CD4-positive, alpha-beta T cell treated with Interleukin-1 beta for 1 hour (primary cell): ENCODE measurements at regions not wholly inside any gene's neighbourhood (a gene's known extent, or its start where the extent isn't known, plus 50 kb on each side); places are given as distances from the start of the nearest gene placed in this dataset.
"Not testable (repeated sequence)": the region's sequence is repeated elsewhere in the genome, so short reads cannot be mapped to it uniquely, and the experiment has no call there.

ENCODE experiments used
- DNase-seq, 2 donors: peaks; one replicate each; pipeline ENCODE4 v3.0.0-alpha.2; 2020 to 2022

DNA sequence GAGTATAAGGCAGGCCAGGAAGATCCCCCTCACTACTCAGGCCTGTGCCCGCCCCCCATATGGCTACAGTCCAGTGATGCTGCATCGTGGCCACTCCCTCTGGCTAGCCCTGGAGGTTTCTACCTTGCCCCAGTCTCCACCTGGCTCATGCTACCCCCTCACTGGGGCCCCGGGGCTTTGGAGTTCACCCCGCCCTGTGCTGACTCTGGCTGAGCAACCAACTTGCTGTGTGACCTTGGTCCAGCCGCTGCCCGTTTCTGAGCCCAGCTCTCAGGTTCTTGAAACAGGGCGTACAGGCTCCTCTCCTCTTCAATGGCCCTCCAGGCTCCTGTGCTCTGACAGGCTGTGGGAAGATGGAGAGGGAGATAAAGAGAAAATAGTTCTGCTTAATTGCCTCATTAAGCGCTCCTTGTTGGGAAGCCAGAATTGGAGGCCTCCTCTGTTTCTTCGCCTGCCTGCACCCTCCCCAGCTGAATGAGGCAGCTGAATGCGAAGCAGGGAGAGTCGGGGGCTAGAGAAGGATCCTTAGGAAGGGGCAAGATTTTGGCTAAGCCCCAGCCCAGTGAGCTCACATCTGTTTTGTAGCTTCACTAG is 138.2 kb upstream of the NCOR2 start:
- no peak for DNase-seq

DNA sequence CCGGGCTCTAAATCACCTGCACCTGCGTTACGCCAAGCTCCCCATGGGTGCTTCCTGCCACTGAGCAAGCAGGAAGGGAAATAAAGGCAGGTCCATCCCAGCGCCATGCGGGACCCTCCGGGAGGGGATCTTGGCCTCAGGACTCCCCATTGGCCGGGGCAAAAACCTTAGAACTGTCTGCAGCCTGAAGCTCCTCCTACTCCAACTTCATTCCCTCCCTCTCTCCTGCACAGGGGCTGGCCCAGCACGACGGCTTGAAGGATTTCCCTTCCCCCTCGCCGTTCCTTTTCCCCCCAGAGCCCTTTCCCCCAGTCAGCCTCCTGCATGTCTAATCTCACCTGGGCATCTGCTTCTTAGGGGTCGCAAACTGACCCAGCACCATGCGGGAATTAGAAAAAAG is 137.2 kb upstream of the NCOR2 start:
- DNase-seq, result no peak

DNA sequence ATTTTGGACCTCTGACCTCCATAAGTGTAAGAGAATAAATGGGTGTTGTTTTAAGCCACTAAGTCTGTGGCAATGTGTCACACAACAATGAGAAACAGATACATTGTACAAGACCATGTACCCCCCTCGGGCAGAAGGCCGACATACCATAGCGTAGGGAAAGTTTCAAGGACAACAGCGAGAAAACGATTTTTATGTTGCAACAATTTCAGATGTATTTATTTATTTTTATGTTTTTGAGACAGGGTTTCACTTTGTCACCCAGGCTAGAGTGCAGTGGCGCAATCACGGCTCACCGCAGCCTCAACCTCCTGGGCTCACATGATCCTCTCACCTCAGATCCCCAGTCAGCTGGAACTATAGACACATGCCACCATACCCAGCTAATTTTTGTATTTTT is 136.4 kb upstream of the NCOR2 start:
- DNase-seq, result peak in 1 of 2 donors; percentile 32

DNA sequence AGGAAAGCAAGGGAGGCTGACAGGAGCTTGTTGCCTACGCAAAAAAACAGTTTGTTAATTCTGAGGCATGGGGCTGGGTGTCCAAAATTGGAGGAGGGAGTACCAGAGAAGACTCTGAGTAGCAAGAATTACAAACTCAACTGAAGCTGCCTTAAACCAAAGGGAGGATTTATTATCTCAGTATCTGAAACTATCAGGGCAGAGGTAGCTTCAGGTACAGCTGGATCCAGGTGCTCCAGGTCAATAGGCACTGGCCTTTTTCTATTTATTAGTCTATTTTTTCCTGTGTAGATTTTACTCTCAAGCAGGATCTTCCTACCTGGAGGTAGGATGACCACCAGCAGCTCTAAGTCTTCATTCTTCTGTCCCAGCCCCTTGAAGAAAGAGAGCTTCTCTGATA is 135.3 kb upstream of the NCOR2 start:
- no peak for DNase-seq

DNA sequence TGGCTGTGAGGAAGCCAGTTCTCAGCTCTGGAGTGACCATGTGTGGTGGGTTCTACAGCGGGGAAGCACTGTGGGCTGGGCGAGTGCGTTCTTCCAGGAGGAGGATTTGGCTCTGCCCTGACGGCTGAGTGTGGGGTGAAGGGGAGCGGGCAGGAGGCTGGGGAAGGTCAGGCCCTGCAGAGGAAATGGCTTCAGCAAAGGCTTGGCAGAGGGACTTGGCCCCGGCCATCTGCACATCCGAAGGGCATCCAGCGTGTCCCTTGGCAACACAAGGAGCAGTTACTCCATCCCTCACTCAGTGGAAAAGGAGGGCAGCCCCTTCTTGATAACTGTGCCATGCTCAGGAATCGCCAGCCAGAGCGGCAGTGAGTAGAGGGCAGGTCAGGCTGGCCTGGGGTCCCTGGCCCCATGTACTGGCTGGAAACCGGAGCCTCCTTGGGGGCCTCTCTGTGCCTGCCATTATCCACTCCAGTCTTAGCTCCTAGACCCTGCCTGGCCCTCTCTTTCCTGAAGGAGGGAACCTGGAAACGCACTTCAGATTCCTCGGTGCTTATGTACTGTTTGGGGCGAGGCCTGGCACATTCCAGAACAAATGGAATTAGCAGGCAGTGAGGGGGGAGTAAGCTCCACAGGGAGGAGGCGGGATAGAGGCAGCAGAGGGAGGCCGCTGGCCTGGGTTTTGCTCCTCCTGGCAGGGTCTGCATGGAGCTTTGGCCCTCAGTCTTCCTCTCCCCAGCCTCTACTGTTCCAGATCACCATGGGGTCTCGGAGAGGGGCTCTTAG is 133.6 kb upstream of the NCOR2 start:
- no peak for DNase-seq

DNA sequence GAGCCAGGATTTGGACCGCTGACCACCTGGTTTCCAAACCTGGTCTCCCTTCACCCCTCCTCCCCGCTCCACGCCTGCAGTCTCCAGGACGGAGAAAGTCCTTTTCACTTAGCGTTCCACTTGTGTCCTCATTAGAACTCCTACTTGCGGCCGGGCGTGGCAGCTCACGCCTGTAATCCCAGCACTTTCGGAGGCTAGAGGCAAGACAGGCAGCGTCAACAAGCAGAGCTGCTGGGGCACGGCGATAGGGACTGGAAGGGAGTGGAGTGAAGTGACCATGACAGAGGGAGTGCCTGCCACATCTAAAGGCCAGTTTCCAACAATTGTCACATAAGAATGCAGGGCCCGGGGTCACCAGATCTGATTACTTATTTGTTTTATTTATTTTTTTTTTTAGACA is 132.5 kb upstream of the NCOR2 start:
- DNase-seq, result no peak

DNA sequence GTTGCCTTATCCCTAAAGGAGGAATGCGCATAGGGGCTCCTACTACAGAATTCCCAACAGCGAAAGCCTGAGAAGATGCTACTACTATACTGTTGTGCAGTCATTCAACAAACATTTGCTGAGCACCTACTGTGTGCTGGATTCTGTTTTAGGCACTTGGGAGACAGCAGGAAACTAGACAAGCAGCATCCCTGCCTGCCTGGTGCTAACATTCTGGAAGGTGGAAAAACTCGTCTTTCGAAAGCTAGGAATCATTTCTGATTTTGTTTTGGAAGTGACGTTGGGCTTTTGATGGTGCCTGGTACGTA is 131.5 kb upstream of the NCOR2 start:
- DNase-seq, result no peak

DNA sequence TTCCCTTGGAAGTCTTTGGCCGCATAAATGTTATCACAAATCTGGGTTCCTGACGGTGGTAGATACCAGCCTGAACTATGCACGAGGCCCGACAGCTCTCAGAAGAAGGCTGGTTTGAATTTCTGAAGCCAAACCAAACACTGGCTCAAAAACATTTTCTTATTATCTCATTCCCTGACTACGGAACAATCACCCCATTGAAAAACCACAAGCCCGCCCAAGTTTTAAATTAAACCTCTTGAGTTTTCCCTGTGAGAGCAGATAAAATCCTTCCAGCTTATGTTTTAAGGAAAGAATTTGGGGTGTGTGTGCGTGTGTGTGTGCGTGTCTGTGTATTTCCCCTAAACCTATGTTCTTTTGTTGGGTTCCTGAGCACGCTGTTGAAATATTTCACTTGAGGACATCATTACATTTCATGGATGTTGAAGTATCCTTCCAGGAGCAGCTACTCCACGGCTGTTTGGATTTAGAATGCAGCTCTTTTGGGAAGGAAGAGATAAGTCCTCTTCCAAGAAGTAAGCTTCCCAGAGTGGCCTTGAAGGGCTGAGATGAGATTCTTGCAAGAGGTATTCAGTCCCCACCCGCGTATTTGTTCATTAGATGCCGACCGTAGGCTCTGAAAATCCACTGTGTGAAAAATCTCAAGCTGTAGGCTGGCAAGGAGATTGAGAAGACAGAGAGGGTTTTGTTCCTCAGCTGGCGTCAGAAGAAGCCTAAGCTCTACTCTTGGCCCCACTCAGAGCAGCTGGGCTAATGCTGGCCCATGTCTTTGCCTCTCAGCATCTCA is 131.0 kb upstream of the NCOR2 start:
- DNase-seq, result no peak

DNA sequence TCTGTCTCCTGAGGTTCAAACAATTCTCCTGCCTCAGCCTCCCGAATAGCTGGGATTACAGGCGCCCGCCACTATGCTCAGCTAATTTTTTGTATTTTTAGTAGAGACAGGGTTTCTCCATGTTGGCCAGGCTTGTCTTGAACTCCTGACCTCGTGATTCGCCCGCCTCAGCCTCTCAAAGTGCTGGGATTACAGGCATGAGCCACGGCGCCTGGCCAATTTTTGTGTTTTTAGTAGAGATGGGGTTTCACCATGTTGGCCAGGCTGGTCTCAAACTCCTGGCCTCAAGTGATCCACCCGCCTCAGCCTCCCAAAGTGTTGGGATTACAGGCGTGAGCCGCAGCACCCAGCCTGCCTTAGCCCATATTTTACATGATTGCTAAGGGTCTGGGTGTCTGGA is 130.3 kb upstream of the NCOR2 start:
- DNase-seq, result not testable (repeated sequence)

DNA sequence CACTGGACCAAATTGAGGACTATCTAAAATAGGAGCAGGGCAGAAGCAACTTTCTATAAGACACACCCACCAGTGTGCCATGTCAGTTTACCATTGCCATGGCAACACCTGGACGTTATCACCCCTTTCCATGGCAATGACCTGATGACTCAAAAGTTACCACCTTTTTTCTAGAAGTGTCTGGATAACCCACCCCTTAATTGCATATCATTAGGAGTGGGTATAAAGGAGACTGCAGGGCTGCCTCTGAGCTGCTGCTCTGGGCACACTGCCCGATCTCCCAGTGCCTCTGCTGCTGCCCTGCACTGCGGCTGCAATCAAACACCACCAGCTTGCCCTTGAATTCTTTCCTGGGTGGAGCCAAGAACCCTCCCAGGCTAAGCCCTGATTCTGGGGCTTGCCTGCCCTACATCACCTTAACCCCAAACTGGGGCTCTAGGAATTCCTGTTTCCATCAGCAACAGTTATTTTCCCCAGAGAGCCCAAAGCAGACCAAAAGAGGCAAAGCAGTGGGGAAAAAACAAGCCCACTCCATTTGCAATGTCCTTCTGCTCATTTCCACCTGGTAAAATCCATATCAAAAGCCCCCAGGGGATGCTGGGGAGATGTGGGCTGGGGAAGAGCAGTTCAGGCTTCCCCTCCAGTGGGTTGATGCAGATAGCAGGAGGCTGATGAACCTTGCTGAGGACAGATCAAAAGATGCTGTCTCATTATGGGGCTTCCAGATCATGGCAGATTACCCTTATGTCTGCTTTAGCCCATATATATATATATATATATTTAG is 129.5 kb upstream of the NCOR2 start:
- DNase-seq, result no peak

DNA sequence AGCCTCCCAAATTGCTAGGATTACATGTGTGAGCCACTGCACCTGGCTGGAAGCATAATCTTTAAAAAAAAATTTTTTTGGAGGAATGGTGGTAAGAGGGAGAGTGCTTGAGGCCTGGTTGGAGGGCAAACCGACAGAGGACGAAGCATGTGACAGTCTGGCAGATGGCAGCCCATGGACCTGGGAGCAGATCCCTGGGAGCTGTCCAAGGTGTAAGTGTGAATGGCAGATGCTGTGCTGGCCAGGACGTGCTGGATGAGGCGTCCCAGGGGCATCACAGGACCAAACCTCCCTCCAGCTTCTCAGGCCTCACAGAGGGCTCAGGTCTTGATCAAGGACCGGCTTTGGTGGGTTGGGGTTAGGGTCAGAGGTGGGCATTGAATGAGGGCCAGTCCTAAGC is 128.4 kb upstream of the NCOR2 start:
- no peak for DNase-seq

DNA sequence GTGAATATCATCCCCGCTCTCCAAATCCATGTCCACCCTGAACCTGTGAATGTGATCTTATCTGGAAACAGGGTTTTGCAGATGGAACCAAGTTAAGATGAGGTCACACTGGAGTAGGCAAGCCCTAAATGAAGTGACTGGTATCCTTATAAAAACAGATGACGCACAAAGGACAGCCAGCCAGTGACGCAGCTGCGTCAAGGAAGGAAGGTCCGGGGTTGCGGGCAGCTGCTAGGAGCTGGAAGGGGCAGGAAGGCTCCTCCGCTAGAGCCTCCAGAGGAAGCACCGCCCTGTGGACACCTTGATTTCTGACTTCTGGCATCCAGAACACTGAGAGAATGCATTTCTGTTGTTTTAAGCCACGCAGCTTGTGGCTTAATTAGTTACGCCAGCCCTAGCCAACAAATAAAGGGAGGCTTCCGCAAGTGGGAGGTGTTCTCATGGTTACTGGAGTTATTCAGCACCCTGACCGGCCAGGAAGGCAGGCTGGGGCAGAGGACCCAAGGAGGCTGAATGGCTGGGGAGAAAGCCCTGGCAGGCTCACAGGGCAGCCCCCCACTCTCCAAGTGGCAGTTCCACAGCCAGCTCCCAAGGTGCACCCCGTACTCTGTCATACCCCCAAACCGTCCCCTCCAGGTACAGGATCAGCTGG is 127.6 kb upstream of the NCOR2 start:
- DNase-seq, result peak in 1 of 2 donors; percentile 39

DNA sequence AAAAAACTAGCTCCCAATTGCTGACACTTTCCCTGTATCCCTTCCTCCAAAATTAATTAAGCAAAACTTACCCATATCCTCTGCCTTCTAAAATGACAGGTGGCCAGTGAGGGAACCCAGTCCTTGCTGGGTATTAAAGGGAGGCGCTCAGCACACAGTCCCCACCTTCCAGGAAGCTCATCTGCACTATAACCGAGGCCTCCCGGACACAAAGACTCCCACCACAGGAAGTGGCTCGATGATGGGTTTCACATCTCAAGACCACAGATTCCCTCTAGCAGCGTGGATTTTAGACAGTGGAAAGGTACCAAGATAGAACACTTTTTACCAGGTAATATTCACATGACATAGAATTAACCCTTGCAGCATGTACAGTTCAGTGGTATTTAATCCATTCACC is 126.8 kb upstream of the NCOR2 start:
- peak in 1 of 2 donors; percentile 37 for DNase-seq

DNA sequence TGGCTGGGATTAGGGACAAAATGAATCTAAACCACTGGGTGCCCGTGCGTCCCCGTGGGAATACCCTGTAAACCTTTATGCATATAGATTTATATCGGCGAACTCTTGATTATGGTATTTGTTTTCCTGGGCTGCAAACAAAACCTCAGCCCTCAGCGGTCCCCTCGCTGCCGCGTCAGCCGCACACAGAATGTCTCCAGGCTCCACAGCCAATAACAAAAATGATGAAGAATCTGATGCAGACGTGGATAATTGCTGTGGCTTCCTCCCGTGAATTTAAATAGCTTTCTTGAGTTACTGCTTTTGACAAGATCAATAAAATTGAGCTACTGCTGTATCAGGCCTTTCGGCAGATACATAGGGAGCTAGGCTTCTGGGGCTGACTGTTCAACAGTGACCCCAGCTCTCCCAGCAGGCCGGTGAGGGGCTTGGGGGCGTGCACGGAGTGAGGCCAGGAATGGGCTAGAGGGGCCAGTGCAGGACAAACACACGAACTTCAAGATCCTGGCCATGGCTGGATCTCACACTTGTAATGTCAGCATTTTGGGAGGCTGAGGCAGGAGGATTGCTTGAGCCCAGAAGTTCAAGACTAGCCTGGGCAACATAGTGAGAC is 125.8 kb upstream of the NCOR2 start:
- DNase-seq, result no peak

DNA sequence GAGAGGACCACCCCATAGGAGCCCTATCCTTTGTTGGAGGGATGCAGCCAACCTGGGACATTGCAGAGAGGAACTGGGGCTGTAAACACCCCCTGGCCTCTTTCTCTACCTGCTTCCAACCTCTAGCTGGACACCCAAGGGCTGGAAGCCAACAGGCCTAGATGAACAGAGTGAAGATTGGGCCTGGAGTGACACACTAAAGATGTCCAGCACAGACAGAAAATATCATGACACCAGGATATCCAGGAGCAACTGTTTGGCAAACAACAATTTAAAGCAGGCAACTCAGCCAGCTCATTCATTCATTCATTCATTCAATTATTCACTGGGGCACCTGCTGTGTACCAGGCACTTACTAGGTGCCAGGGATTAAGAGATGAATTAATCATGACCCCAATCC is 125.0 kb upstream of the NCOR2 start:
- no peak for DNase-seq

DNA sequence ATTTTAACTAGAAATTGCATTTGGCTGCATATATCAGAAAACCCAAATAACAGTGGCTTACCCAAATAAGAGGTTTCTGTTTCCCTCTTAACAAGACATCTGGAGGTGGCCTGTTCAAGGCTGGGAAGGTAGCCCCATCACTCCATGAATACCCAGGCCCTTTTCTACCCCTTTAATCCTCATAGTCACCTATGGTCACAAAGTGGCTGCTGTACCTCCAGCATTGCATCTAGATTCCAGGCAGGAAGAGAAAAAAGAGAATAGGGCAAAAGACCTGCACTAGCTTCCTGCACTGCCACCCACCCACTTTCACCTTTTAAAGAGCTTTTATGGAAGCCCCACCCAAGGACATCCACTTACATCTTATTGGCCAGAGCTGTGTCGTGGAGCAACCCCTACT is 124.0 kb upstream of the NCOR2 start:
- DNase-seq, result no peak

DNA sequence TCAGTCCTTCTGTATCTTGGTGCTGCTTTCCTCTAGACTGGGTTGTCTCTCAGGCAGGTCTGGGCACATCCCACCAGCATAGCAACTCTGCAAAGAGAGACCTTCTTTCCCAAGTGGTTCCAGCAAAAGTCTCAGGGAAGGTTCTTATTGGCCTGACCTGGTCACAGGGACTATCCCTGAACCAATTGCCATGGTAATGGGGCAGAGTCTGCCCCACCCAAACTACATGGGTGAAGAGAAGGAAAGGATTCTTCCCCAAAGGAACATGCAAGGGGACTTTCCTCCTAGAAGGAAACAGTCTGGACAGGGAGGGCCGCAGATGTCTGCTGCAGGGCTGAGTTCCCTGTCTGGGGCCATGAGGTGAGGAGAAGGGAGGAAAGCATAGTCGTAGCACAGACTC is 122.2 kb upstream of the NCOR2 start:
- DNase-seq, result no peak

DNA sequence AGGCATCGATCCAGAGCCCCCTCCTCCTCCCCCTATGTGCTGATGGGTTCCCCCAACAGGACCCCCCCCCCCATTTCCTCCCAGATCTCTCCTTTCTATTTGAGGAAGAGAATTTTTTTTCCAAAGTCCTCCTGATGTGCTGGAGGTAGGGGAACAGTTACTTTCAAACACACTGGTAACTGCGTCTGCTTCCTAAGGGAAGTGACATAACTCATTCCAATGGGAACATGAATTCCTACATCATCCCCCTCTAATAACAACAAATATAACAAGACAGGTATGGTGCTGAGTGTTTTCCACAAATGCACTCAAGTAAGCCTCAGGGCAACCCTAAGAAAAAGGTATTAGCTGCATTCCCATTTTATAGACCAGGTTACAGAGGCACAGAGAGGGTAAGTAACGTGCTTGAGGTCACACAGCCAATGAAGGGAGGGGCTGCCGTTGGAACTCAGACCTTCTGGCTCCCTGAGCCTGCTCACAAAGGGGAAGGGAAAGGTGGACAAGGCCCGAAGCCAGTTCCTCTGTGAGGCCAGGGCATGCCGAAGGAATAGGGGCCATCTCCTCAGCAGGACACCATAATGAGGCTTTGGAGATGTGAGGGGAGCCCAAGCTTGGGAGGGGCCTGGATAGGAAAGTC is 121.1 kb upstream of the NCOR2 start:
- DNase-seq, result no peak

DNA sequence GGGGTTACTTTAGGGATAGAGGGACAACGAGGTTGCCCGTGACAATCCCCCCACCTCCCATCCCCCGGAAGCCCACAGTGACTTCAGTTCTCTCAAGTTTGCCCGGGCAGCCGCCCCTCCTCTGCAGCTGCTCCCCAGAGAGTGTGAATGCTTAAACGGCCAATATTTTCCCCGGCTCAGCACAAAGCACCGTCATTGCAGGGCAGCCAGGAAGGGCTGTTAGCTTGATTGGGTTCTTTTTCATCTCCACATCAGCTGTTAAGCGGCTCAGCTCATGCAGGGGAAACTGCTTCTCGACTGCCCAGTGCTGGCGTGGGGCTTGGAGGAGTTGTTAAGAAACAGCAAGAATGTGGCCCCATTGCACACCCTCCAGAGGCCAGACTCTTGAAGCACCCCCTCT is 120.5 kb upstream of the NCOR2 start:
- no peak for DNase-seq

DNA sequence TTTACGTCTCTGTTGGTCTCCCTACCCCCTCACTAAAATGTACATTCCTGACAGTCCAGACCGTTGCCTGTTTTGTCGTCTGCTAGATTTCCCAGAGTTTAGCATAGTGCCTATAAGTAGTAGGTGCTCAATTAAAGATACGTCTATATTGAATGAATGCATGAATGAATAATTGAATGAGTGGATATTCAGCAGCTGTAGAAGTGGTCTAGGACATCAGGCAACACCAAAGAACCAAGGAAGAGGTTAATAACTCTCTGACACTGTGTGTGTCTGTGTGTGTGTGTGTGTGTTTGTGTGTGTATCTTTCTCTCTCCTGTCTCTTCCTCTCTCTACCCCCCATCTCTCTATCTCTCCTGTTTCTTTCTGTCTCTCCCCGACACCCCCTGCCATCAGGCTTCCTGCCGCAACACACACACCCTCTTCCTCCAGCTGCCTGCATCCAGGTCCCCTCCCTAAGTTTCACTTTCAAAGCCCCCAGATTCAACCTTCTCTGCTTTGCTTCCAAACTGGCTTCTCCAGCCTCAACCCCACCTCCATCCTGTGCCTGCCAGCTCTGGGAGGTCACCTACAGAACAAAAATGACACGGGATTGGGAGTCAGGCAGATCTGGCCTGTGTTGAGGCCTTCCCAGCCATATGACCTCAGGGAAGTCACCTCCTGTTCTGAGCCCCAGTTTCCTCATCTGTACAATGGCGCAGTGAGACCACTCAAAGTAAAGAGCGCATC is 119.9 kb upstream of the NCOR2 start:
- DNase-seq, result no peak
